Panc1 (cell line): ENCODE measurements at regions not wholly inside any gene's neighbourhood (a gene's known extent, or its start where the extent isn't known, plus 50 kb on each side); places are given as distances from the start of the nearest gene placed in this dataset.

ENCODE experiments used
- REST ChIP-seq, 2 experiments: IDR thresholded peaks; 2 replicates each; pipeline ENCODE4 v1.6.1; 2011 to 2012; ENCODE audit warnings: low read depth in 2 of 2, control low read depth in 1 of 2, low read length in 1 of 2, mild to moderate bottlenecking in 1 of 2, moderate library complexity in 1 of 2; ENCODE audit not compliant: insufficient read depth in 1 of 2
- TCF7L2 ChIP-seq: IDR thresholded peaks from 2 replicates; pipeline ENCODE4 v1.6.1; 2011; ENCODE audit warnings: mild to moderate bottlenecking, low read depth, low read length, inconsistent platforms
- TF ChIP-seq, protein P1 (sequence below): fragments of 450-650 bp; IDR thresholded peaks from 2 replicates; pipeline ENCODE4 v1.5.1; 2017; ENCODE audit warnings: mild to moderate bottlenecking

DNA sequence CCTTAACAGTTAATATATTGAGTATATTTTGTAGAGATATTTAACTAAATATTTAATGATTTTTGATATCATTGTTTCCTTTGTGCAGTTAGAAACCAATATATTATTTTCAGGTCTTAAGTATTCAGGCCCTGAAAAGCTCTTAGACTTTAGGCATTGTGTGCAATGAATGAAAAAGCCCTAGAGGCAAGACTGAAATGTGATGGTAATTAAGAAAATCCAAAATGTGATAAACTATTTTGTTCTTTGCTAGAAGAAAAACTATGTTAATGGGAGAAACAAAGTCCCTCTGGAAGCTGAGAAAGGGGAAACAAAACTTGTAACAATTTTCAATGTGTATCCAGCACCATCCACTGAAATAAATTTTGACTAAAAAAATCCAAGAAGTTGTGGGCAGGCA, 54.6 kb upstream of the SSR3 start:
- TF ChIP-seq, protein P1, sequence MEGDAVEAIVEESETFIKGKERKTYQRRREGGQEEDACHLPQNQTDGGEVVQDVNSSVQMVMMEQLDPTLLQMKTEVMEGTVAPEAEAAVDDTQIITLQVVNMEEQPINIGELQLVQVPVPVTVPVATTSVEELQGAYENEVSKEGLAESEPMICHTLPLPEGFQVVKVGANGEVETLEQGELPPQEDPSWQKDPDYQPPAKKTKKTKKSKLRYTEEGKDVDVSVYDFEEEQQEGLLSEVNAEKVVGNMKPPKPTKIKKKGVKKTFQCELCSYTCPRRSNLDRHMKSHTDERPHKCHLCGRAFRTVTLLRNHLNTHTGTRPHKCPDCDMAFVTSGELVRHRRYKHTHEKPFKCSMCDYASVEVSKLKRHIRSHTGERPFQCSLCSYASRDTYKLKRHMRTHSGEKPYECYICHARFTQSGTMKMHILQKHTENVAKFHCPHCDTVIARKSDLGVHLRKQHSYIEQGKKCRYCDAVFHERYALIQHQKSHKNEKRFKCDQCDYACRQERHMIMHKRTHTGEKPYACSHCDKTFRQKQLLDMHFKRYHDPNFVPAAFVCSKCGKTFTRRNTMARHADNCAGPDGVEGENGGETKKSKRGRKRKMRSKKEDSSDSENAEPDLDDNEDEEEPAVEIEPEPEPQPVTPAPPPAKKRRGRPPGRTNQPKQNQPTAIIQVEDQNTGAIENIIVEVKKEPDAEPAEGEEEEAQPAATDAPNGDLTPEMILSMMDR: no peak
- TF ChIP-seq TCF7L2: no peak
- TF ChIP-seq REST (IDR thresholded peaks at IDR 0.05; ENCODE audit: insufficient read depth in 1 of 2, low read depth in 2 of 2, low read length in 1 of 2): no peak
